NCI-H526 (cell line): ENCODE measurements at regions not wholly inside any gene's neighbourhood (a gene's known extent, or its start where the extent isn't known, plus 50 kb on each side); places are given as distances from the start of the nearest gene placed in this dataset.
A peak's percentile ranks its signal among the peaks of the same experiment; 100 is the strongest.

Experiments used
- DNase-seq, 2 experiments: peaks; one replicate each; lab custom pipeline; 2025; lab: John Stamatoyannopoulos, UW

GRCh38 chr10:125514206-125515162, 168.5 kb downstream of the TEX36 start:
- DNase-seq, result no peak

- DNase-seq, result no peak
These were observed 169.4 kb downstream of the TEX36 start for GRCh38 chr10:125513429-125514182.

- no peak for DNase-seq
These were observed 172.0 kb downstream of the TEX36 start for GRCh38 chr10:125510998-125511397.

- no peak for DNase-seq
These were observed 177.3 kb downstream of the TEX36 start for GRCh38 chr10:125505648-125506047.

GRCh38 chr10:125502276-125502675, 180.7 kb downstream of the TEX36 start:
- DNase-seq, result no peak

GRCh38 chr10:125495386-125495785, 187.6 kb downstream of the TEX36 start:
- no peak for DNase-seq

GRCh38 chr10:125494651-125495239, 188.2 kb downstream of the TEX36 start:
- no peak for DNase-seq

- DNase-seq, result no peak
These were observed 191.6 kb downstream of the TEX36 start for GRCh38 chr10:125491381-125491780.

- DNase-seq, result no peak
These were observed 193.2 kb downstream of the TEX36 start for GRCh38 chr10:125489731-125490130.

- no peak for DNase-seq
These were observed 197.3 kb downstream of the TEX36 start for GRCh38 chr10:125485665-125486064.

GRCh38 chr10:125484035-125484732, 198.8 kb downstream of the TEX36 start:
- DNase-seq, result no peak

- no peak for DNase-seq
These were observed 200.3 kb downstream of the TEX36 start for GRCh38 chr10:125482637-125483036.

- DNase-seq, result no peak
These were observed 200.9 kb downstream of the TEX36 start for GRCh38 chr10:125482108-125482507.

- no peak for DNase-seq
These were observed 203.9 kb downstream of the TEX36 start for GRCh38 chr10:125479059-125479458.

GRCh38 chr10:125475815-125476214, 207.1 kb downstream of the TEX36 start:
- DNase-seq, result no peak

GRCh38 chr10:125473143-125473793, 209.7 kb downstream of the TEX36 start:
- no peak for DNase-seq

- peak in 1 of 2 experiments; percentile 27 for DNase-seq
These were observed 210.9 kb downstream of the TEX36 start for GRCh38 chr10:125472010-125472607.

- DNase-seq, result no peak
These were observed 214.7 kb downstream of the TEX36 start for GRCh38 chr10:125468278-125468677.

GRCh38 chr10:125466685-125467084, 216.3 kb downstream of the TEX36 start:
- no peak for DNase-seq

- DNase-seq, result no peak
These were observed 220.1 kb downstream of the TEX36 start for GRCh38 chr10:125462845-125463244.

- DNase-seq, result no peak
These were observed 222.6 kb downstream of the TEX36 start for GRCh38 chr10:125460326-125460725.
